ENCODE measurements at regions not wholly inside any gene's neighbourhood (a gene's known extent, or its start where the extent isn't known, plus 50 kb on each side); places are given as distances from the start of the nearest gene placed in this dataset.
"Not testable (repeated sequence)": the region's sequence is repeated elsewhere in the genome, so short reads cannot be mapped to it uniquely, and the experiment has no call there.

DNA sequence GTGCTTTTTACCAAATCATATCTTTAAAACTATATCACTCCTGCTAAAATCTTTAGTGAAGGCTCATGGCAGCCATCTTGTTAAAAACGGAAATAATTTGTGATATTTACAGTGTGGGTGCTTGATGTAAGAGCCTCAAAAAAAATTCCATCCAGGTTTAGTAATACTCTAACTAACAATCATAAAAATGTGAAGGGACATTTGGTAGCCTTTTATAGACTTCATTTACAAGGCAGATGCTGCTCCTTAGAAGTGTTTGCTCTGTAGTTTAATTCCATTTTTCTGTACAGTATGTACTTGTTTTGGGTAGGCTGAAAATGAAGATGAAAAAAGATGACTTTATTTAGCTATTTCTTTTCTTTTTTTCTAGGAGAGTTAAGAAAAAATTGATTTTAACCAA, 525.0 kb downstream of the ZEB2 start:
- TF ChIP-seq, protein P1, sequence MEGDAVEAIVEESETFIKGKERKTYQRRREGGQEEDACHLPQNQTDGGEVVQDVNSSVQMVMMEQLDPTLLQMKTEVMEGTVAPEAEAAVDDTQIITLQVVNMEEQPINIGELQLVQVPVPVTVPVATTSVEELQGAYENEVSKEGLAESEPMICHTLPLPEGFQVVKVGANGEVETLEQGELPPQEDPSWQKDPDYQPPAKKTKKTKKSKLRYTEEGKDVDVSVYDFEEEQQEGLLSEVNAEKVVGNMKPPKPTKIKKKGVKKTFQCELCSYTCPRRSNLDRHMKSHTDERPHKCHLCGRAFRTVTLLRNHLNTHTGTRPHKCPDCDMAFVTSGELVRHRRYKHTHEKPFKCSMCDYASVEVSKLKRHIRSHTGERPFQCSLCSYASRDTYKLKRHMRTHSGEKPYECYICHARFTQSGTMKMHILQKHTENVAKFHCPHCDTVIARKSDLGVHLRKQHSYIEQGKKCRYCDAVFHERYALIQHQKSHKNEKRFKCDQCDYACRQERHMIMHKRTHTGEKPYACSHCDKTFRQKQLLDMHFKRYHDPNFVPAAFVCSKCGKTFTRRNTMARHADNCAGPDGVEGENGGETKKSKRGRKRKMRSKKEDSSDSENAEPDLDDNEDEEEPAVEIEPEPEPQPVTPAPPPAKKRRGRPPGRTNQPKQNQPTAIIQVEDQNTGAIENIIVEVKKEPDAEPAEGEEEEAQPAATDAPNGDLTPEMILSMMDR (IDR thresholded peaks at IDR 0.05; ENCODE audit: low read length, missing control alignments): no peak
- DNase-seq (ENCODE audit: low read depth): no peak
- H3K4me3 ChIP-seq (replicated peaks; ENCODE audit: low read depth, low read length): no peak overlapping the region

DNA sequence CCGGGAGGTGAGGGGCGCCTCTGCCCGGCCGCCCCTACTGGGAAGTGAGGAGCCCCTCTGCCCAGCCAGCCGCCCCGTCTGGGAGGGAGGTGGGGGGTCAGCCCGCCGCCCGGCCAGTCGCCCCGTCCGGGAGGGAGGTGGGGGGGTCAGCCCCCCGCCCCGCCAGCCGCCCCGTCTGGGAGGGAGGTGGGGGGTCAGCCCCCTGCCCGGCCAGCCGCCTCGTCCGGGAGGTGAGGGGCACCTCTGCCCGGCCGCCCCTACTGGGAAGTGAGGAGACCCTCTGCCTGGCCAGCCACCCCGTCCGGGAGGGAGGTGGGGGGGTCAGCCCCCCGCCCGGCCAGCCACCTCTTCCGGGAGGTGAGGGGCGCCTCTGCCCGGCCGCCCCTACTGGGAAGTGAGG, 528.3 kb downstream of the ZEB2 start:
- not testable (repeated sequence) for H3K4me3 ChIP-seq (replicated peaks; ENCODE audit: low read depth, low read length); DNase-seq (ENCODE audit: low read depth)

DNA sequence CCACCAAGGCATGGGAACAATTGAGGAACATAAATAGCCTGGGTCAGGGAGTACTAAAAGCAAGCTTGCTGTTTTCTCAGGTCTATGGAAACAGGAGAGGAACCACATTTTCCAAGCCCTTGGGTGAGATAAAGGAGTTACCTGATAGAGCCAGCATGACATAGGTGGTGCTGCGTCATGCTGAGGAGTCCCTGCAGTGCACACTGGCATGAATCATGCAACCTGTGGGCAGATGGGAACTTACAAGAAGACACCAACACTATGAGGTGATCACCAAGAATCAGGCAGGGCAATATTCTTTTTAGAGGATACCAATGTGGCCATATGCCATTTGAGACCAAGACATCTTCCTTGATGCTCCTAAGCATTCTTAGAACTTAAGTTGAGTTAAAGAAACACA, 531.8 kb downstream of the ZEB2 start:
- DNase-seq (ENCODE audit: low read depth): no peak
- TF ChIP-seq, protein P1 (IDR thresholded peaks at IDR 0.05; ENCODE audit: low read length, missing control alignments): no peak
- no peak overlapping the region for H3K4me3 ChIP-seq (replicated peaks; ENCODE audit: low read depth, low read length)

DNA sequence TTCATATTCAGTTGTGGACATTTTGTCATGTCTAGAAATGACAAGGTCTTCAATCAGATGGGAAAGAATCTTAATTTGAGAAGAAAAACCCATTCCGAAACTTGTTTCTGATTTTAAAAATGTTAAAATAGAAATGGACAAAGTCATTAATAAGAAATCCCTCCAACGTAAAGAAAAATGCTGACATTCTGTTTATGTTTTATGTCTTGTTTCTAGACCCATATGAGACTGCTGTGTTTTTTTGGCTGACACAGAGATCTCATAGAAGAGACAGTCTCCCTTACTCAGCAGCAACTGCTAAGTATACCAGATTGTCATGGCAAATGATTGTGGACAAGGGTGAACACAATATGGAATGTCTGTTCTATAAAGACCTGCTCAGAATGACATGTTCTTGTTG, 538.5 kb downstream of the ZEB2 start:
- TF ChIP-seq, protein P1 (IDR thresholded peaks at IDR 0.05; ENCODE audit: low read length, missing control alignments): no peak
- no peak for DNase-seq (ENCODE audit: low read depth)
- H3K4me3 ChIP-seq (replicated peaks; ENCODE audit: low read depth, low read length): no peak overlapping the region

DNA sequence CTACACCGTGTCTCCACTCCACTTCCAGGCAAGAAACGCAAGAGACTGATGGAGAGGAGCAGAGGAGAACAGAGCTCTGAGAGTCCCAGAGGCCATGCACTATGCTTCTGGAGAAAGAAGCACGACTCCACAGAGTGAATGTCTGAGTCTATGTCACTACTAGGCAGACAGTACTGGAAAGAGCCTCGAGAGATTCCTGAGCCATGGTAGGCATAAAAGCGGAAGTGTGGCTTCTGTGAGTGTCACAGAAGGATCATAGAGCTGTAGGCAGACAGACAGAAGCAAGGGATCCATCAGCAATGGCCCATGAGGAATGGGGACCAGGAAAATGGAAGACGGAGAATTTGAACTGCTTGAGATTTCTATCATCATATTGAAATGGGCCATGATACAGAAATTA, 542.6 kb downstream of the ZEB2 start:
- no peak overlapping the region for H3K4me3 ChIP-seq (replicated peaks; ENCODE audit: low read depth, low read length)
- DNase-seq (ENCODE audit: low read depth): no peak
- TF ChIP-seq, protein P1 (IDR thresholded peaks at IDR 0.05; ENCODE audit: low read length, missing control alignments): no peak

DNA sequence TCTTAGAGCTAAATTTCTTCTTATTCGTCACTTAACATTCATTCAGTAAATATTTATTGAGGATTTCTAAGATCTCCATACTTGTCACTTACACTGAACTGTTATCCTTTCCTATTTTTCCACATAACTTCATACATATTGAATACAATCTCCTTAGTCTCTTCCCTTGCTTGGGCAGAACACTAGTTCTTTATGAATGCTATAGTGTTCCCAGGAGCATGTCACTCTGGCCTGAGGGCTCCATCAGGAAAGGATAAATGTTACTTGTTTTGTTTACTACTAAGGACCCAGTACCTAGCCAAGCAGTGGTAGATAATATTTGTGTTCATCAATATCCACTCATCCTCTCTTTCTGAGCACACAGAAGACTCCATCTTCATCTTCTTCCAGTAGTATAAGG, 544.7 kb downstream of the ZEB2 start:
- no peak overlapping the region for H3K4me3 ChIP-seq (replicated peaks; ENCODE audit: low read depth, low read length)
- no peak for DNase-seq (ENCODE audit: low read depth)
- TF ChIP-seq, protein P1 (IDR thresholded peaks at IDR 0.05; ENCODE audit: low read length, missing control alignments): no peak

DNA sequence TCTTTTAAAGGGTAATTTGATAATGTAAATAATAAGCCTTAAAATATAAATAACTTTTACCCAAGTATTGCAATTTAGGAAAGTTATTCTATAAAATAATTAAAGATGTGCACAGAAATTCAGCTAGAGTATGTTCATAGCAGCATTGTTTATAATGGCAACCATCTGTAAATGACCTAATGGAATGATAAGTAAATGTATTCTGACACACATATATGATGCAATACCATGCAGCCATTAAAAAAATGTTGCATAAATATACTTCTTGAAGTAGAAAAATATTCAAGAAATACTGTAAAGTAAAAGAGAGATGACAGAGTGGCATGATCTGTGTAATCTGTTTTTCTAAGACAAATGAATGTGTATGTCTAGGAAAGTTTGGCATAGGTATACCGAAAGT, 545.7 kb downstream of the ZEB2 start:
- H3K4me3 ChIP-seq (replicated peaks; ENCODE audit: low read depth, low read length): no peak overlapping the region
- TF ChIP-seq, protein P1 (IDR thresholded peaks at IDR 0.05; ENCODE audit: low read length, missing control alignments): no peak
- DNase-seq (ENCODE audit: low read depth): peak; percentile 64

DNA sequence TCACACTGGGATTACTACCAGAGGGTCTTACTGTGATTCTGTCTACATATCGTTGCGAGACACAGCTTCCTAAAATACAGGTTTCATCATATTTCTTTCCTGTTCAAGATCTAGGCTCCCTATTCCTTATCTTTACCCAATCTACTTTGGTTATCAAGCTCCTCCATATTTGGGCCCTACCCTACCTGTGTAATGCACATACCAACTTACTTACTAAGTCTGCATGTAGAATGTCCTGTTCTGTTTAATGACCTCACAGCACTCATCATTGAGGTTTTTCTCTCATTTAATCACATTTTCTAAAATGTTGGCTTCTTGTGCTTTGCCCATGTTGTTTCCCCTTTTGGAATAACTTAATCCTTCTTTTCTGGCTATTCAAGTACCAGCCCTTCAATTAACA, 551.1 kb downstream of the ZEB2 start:
- DNase-seq (ENCODE audit: low read depth): no peak
- TF ChIP-seq, protein P1 (IDR thresholded peaks at IDR 0.05; ENCODE audit: low read length, missing control alignments): no peak
- H3K4me3 ChIP-seq (replicated peaks; ENCODE audit: low read depth, low read length): no peak overlapping the region

Data from fibroblast of pulmonary artery (primary cell).